ENCODE measurements at regions not wholly inside any gene's neighbourhood (a gene's known extent, or its start where the extent isn't known, plus 50 kb on each side); places are given as distances from the start of the nearest gene placed in this dataset.

GRCh38 chr2:75792996-75793395 lies 82.3 kb upstream of the GCFC2 start (continued):
- TF ChIP-seq ZNF532 (CRISPR knock-in tag; IDR thresholded peaks at IDR 0.05; ENCODE audit: borderline replicate concordance), result no peak
- TF ChIP-seq, protein P1, sequence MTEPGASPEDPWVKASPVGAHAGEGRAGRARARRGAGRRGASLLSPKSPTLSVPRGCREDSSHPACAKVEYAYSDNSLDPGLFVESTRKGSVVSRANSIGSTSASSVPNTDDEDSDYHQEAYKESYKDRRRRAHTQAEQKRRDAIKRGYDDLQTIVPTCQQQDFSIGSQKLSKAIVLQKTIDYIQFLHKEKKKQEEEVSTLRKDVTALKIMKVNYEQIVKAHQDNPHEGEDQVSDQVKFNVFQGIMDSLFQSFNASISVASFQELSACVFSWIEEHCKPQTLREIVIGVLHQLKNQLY (CRISPR knock-in tag; IDR thresholded peaks at IDR 0.05), result no peak
- no peak for TF ChIP-seq SMAD3 (CRISPR knock-in tag; IDR thresholded peaks at IDR 0.05; ENCODE audit: borderline replicate concordance)
- TF ChIP-seq ZNF396 (CRISPR knock-in tag; IDR thresholded peaks at IDR 0.05; ENCODE audit: borderline replicate concordance), result no peak
- no peak for TF ChIP-seq PRDM15 (CRISPR knock-in tag; IDR thresholded peaks at IDR 0.05)
- no peak for TF ChIP-seq ZNF232 (CRISPR knock-in tag; IDR thresholded peaks at IDR 0.05)
- no peak for TF ChIP-seq ZNF416 (CRISPR knock-in tag; IDR thresholded peaks at IDR 0.05)

DNA sequence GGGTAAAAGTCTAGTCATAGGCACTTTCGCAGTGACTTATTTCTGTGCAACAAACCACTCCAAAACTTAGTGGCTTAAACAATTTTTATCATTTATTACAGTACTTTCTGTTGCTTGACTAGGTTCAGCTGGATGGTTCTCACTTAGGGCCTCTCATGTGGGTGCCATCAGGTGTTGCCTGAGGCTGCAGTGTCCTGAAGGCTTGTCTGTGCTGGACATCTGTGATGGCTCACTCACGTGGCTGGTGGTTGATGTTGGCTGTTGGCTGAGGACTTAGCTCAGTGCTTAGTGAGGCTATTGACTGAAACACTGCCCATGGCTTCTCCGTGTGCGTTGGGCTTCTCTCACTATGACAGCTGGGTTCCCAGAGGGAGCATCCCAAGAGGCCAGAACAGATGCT lies 81.4 kb upstream of the GCFC2 start:
- H3K4me1 Mint-ChIP-seq, result peaks cover 12% of the 10 kb centered on the region
- H3K27ac Mint-ChIP-seq, result no peak overlapping the region
- H3K4me3 Mint-ChIP-seq, result no peak overlapping the region
- no peaks in the 10 kb centered on the region for H3K9me3 Mint-ChIP-seq
- peaks cover 5% of the 10 kb centered on the region; the same call in 1 of the 2 replicates for H3K27me3 Mint-ChIP-seq (ENCODE audit: low read depth)
- ATAC-seq (no peak), DNase-seq (ENCODE audit: low spot score) (no peak)
- ChIA-PET CTCF (interaction anchor here (0.6 to 0.7 kb wide), 2 partner anchors 16 to 203 kb away, joined by 3 read pairs; no protein-coding TSS in a partner anchor), POLR2A (no interaction called here)
- no peaks in the 10 kb centered on the region for H3K36me3 Mint-ChIP-seq
- TF ChIP-seq CREB1 (CRISPR knock-in tag; IDR thresholded peaks at IDR 0.05) (no peak), ATF2 (CRISPR knock-in tag; IDR thresholded peaks at IDR 0.05; ENCODE audit: borderline replicate concordance, low read depth) (no peak), ESRRA (CRISPR knock-in tag; IDR thresholded peaks at IDR 0.05; ENCODE audit: borderline replicate concordance) (no peak), ZMAT4 (CRISPR knock-in tag; IDR thresholded peaks at IDR 0.05) (no peak), AR (CRISPR knock-in tag; IDR thresholded peaks at IDR 0.05) (no peak), ZNF532 (CRISPR knock-in tag; IDR thresholded peaks at IDR 0.05; ENCODE audit: borderline replicate concordance) (no peak), NR2C2 (CRISPR knock-in tag; IDR thresholded peaks at IDR 0.05) (no peak), ERG (CRISPR knock-in tag; IDR thresholded peaks at IDR 0.05) (no peak)
